ENCODE measurements at regions not wholly inside any gene's neighbourhood (a gene's known extent, or its start where the extent isn't known, plus 50 kb on each side); places are given as distances from the start of the nearest gene placed in this dataset.

- TF ChIP-seq CTCF (IDR thresholded peaks at IDR 0.05) (no peak), POLR2A (IDR thresholded peaks at IDR 0.05) (no peak)
Measured at GRCh38 chr5:74476046-74476818, 164.3 kb downstream of the ENC1 start.
